Ureter (tissue), 1 donor: ENCODE measurements at regions not wholly inside any gene's neighbourhood (a gene's known extent, or its start where the extent isn't known, plus 50 kb on each side); places are given as distances from the start of the nearest gene placed in this dataset.
A peak's percentile ranks its signal among the peaks of the same experiment; 100 is the strongest.
"Not testable (repeated sequence)": the region's sequence is repeated elsewhere in the genome, so short reads cannot be mapped to it uniquely, and the experiment has no call there.

Source experiments
- DNase-seq: peaks from one replicate; pipeline ENCODE4 v3.0.0-alpha.2; 2020; ENCODE audit warnings: low spot score
- donor health status: DM: yes; HTN: yes; CAD: no.

GRCh38 chr22:48501231-48501750, 1326.4 kb downstream of the BRD1 start:
- no peak for DNase-seq

DNA sequence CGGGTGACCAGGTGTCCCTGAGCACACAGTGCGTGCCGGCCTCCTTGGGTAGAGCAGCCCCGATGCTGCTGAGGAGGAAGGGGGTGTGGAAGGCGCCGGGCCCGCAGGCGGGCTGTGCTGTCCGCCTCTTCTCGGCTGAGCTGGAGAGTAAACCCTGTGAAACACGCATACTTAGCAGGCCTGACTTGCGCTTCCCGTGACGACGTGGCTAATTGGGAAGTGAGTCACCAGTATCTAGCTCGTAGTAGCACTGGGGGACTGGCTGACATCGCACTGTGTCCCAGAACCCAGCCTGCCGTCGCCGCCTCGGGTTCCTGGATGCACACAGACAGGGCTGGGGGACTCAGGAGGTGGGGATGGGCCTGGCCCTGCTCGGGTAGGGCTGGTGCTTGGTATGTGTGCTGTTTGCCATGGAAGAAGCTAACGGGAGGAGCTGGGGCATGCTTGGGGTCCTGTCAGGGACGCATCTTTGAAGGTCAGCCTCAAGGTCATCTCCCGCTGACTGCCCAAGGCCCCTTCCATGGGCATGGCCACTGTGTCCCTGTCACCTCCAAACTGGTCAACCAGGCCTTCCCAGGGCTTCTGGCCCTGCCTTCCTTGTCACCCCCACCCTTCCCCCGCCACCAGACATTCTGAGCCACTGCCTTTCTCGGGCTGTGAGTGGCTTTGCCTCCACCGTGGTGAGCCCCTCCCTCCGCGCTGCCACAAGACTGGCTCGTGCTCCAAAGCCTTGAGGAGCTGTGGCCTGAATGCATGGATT, 1327.0 kb downstream of the BRD1 start:
- no peak for DNase-seq

- no peak for DNase-seq
These were observed 1327.9 kb downstream of the BRD1 start for GRCh38 chr22:48499456-48500425.

DNA sequence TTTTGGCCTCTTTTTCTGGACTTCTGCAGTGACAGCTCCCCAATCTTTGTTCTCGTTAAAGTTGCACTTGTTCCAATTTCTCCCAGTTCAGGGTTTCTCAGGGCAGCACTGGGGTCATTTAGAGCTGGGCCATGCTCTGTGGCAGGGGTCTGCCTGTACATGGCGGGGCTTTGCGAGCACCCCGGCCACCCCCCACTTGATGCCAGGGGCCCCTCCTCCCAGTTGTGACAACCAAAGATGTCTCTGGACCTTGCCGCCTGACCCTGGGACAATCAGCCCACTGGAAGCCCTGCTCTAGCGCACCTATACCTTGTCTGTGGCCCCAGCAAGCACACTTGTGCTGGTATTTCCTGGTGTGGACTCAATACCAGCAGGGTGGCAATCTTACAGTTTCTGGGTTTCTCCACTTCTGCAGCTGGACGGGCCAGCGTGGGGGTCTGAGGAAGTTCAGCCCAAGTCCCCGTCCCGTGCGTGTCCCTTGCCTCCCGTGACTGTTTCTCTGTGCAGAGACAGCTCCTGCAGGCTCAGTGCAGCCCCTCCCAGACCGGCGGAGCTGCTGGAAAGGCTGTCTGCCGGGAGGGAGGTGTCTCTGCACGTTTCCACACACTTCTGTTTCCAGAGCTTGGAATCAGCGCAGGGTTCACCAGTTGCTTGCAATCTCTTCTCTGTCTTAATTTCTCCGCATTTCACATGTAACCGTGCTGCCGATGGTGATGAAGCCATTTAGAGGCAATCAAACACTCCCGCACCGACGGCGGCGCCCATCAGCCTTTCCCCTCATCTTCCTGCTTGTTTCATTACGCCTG, 1328.9 kb downstream of the BRD1 start:
- no peak for DNase-seq

DNA sequence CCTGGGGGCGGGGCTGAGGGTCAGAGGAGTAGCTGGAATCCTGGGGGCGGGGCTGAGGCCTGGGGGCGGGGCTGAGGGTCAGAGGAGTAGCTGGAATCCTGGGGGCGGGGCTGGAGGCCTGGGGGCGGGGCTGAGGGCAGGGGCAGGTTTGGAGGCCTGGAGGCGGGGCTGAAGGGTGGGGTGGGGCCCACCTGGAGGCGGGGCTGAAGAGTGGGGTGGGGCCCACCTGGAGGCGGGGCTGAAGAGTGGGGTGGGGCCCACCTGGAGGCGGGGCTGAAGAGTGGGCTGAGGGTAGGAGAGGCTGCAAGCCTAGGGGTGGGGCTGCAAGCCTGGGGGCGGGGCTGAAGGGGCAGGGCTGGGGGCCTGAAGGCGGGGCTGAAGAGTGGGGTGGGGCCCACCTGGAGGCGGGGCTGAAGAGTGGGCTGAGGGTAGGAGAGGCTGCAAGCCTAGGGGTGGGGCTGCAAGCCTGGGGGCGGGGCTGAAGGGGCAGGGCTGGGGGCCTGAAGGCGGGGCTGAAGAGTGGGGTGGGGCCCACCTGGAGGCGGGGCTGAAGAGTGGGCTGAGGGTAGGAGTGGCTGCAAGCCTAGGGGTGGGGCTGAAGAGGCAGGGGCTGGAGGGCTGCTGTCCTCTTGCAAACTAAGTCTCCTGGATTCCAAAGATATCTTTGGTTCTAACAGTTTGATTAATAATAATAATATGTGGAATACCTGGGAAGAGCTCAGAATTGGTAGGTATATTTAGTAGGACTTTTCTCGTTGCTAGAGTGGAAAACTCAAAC, 1329.7 kb downstream of the BRD1 start:
- not testable (repeated sequence) for DNase-seq

DNA sequence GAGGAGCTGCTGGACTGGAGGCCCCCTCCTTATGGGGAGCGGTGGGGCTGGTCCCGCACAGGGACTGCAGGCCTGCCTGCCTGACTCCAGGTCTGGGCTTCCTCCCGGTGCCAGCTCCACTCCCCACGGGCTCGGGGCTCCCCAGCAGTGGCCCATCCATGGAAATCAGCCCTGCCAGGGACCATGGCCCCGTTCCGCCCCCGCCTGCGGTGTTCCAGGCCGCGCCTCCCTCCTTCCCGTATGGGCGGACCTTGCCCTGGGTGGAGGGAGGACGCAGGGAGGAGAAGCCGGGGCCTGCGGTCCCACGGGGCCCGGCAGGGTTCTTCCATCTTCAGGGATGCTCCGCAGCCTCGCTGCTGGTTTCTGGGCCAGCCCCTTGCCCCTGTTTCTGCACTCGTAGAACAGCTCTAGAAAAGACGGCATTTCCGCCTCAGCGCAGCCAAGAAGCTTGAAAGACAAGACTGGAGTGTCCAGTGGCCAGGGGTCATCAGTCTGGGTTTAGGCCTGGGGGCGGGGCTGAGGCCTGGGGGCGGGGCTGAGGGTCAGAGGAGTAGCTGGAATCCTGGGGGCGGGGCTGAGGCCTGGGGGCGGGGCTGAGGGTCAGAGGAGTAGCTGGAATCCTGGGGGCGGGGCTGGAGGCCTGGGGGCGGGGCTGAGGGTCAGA, 1330.6 kb downstream of the BRD1 start:
- no peak for DNase-seq

GRCh38 chr22:48496226-48496845, 1331.3 kb downstream of the BRD1 start:
- DNase-seq = no peak

- no peak for DNase-seq
These were observed 1332.0 kb downstream of the BRD1 start for GRCh38 chr22:48495751-48496080.

DNA sequence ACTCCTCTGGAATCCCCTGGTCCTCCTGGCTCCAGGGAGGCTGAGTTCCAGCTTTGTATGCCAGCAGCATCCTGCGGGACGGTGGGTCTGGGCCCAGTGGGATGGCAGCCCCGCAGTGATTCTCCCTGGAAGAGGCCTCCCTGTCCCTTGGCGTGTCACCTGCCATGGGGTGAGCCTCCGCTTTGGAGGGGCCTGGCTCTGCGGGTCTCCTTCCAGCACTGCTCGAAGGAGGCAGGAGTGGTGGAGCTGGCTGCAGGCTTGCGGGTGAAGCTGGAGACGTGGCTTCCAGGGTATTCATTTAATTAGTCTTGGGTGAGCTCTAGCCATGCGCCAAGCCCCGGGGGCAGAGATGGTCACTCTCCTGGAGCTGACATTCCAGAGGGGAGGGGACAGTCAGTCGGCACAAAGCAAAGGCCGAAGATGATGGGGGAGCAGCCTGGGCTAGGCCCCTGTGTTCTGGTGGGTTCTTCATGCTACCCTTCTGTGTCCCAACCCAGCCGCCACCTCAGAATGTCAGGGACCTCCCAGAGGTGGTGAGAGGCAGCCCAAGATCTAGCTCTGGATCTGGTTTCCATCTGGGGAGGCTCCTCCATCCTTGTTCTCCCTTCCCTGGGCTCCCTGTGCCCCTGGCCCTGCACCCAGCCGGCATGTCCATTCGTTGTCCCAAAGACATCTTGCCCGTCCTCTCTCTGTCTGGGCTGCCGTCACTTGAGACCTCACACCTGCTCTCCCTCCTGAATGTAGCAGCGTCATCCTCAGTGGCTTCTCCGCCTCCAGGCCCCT, 1332.5 kb downstream of the BRD1 start:
- no peak for DNase-seq

GRCh38 chr22:48494256-48494967, 1333.3 kb downstream of the BRD1 start:
- DNase-seq = no peak

- DNase-seq = no peak
These were observed 1333.9 kb downstream of the BRD1 start for GRCh38 chr22:48493733-48494132.

DNA sequence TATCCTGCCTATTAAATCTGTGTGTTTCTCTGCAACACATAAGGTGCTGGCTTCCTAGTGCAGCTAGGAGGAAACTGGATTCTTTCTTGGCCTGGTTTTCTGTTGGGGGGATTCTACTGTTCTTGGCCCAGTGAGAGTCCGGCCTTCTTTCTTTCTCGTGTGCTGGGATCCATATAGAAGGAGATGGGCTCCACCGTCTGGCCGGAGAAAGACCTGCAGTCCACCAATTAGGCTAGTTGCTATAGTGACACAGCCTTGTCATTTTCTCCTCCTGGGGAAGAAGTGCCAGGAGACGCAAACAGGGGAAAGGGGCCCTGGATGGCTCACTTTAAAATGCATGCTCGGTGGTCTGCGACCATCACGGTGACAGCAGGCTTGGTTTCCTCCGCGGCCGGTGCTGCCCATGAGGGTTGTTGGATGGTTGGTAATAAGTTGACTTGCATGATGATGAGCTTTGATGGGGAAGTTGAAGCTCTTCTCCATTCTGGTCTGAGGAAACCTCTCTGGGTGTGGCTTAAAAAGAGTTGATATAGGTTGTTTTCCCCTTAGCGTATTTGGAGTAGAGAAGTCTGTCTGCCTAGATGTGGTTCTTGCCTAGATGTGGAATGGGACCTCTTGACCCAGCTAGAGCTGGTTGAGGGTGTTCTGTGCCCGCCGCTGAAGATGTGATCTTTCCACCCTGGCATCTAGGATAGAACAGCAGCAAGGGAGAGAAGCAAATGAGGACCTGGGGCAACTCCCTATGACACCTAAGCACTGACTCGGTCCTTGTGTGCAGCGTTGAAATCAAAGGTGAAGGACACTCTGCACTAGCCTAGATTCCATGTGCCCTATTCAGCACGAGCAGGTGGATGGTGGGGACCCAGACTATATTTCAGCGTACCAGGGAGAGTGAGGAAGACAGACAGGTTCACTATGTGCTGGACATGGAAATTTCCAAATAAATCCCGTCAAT, 1335.0 kb downstream of the BRD1 start:
- peak; percentile 62 for DNase-seq

DNA sequence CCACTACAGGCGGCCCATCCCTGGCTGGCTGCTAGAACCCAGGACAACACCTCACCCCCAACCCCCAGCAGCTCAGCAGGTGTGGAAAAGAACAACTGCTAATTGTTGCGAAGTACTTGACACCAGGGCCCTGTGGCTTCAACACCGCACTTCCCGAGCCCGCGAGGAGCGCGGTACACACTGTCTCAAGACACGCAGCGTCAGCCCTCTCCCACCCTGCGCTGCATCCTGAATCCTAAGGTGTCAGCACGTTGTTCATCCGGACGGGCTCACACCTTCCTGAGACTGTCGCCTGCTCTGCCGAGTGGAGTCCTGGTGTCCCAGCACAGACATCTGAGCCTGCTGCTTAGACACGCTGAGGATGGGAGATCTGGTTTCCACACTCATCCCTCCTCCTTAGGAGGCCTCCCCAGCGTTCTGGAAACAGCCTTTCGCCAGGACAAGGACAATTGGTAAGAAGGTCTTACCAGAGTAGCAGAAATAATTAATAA, 1336.2 kb downstream of the BRD1 start:
- no peak for DNase-seq

- DNase-seq = no peak
These were observed 1336.9 kb downstream of the BRD1 start for GRCh38 chr22:48490500-48491411.

DNA sequence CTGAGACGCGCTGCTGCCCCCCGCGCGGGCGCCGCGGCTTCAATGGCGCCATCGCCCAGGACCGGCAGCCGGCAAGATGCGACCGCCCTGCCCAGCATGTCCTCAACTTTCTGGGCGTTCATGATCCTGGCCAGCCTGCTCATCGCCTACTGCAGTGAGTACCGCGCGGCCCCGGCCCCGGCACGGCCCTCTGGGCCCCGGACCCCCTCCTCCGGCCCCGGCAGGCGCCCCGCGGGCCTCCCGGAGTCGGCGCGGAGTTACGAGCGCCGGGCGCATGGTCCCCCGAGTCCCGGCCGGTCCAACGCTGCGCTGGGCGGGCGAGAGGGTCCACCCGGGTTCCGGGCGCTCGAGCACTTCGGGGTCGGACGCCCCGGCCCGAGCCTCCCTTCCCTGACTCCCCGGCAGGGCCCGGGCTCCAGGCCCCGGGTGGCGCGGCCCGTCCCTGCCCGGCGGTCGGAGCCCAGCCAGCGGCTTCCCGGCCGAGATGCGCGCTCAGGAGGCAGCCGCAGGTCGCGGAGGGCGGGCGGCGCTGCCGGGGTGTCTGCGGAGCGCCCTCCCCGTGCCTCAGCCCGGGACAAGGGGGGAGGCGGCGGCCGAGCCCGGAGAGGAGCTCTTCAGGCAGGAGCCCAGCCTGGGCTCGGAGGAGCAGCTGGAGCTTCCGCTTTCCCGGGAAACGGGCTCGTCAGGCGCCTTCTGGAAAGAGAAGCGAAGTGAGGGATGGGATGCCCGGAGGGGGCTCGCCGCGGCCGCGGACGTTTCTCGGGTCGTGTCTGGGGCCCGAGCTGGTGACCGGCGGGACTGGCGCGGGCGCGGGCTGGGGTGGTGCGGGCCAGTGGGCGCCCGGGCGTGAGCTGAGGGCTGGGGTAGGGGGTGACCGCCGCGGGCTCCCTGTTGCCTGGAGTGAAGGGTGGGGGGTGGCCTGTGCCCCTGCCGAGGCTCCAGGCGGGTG, 1337.8 kb downstream of the BRD1 start:
- no peak for DNase-seq
